SK-N-SH treated with all-trans-retinoic acid at 6 μM for 48 hours (cell line): ENCODE measurements at regions not wholly inside any gene's neighbourhood (a gene's known extent, or its start where the extent isn't known, plus 50 kb on each side); places are given as distances from the start of the nearest gene placed in this dataset.

Experiments used
- BACH2 ChIP-seq: fragments of 250-450 bp; sonication (Bioruptor Pico); IDR thresholded peaks from 2 replicates; pipeline ENCODE4 v1.9.0; 2021; ENCODE audit warnings: mild to moderate bottlenecking, borderline replicate concordance
- CREB5 ChIP-seq: fragments of 250-450 bp; sonication (Bioruptor Pico); IDR thresholded peaks from 2 replicates; pipeline ENCODE4 v1.5.1; 2020; ENCODE audit warnings: low read depth, mild to moderate bottlenecking, moderate library complexity
- CSDC2 ChIP-seq: fragments of 250-450 bp; sonication (Bioruptor Pico); IDR thresholded peaks from 2 replicates; pipeline ENCODE4 v1.5.0; 2020; ENCODE audit warnings: mild to moderate bottlenecking, moderate library complexity
- ISL1 ChIP-seq: fragments of 250-450 bp; sonication (Bioruptor Pico); IDR thresholded peaks from 2 replicates; pipeline ENCODE4 v2.1.2; 2022; ENCODE audit warnings: mild to moderate bottlenecking, moderate library complexity
- PATZ1 ChIP-seq: fragments of 250-450 bp; sonication (Bioruptor Pico); IDR thresholded peaks from 2 replicates; pipeline ENCODE4 v1.8.0; 2020; ENCODE audit warnings: mild to moderate bottlenecking, moderate library complexity, borderline replicate concordance
- TCF4 ChIP-seq: fragments of 250-450 bp; sonication (Bioruptor Pico); IDR thresholded peaks from 2 replicates; pipeline ENCODE4 v1.8.0; 2021; ENCODE audit warnings: mild to moderate bottlenecking, moderate library complexity, borderline replicate concordance
- TOX ChIP-seq: fragments of 250-450 bp; sonication (Bioruptor Pico); IDR thresholded peaks from 2 replicates; pipeline ENCODE4 v1.8.0; 2021; ENCODE audit warnings: mild to moderate bottlenecking, moderate library complexity, borderline replicate concordance
- ZC3H10 ChIP-seq: fragments of 250-450 bp; sonication (Bioruptor Pico); IDR thresholded peaks from 2 replicates; pipeline ENCODE4 v1.5.1; 2021; ENCODE audit warnings: mild to moderate bottlenecking, moderate library complexity
- ZNF565 ChIP-seq: fragments of 450-650 bp; formaldehyde crosslinking; conservative IDR thresholded peaks from 2 replicates; pipeline ENCODE4 v1.5.0; 2020; ENCODE audit warnings: low read depth, mild to moderate bottlenecking, moderate library complexity
- ZNF70 ChIP-seq: fragments of 450-650 bp; formaldehyde crosslinking; IDR thresholded peaks from 2 replicates; pipeline ENCODE4 v1.5.0; 2020; ENCODE audit warnings: mild to moderate bottlenecking, moderate library complexity

- TF ChIP-seq BACH2 (CRISPR knock-in tag) (no peak), CSDC2 (CRISPR knock-in tag) (no peak), ISL1 (CRISPR knock-in tag) (no peak), CREB5 (no peak), ZNF565 (no peak), PATZ1 (no peak), ZC3H10 (CRISPR knock-in tag) (no peak), TCF4 (no peak), TOX (CRISPR knock-in tag) (no peak), ZNF70 (CRISPR knock-in tag) (no peak)
Observed at GRCh38 chr16:49970797-49971431, 54.1 kb upstream of the CNEP1R1 start.
